Heart left ventricle (tissue), 13 donors: ENCODE measurements at regions not wholly inside any gene's neighbourhood (a gene's known extent, or its start where the extent isn't known, plus 50 kb on each side); places are given as distances from the start of the nearest gene placed in this dataset.

Experiments
- POLR2A ChIP-seq, 2 donors: fragments of 450-650 bp; IDR thresholded peaks; one replicate each; pipeline ENCODE4 v1.6.1; 2017; ENCODE audit warnings: antibody characterized with exemption in 2 of 2, mild to moderate bottlenecking in 2 of 2, moderate library complexity in 2 of 2
- TF ChIP-seq, protein P1 (sequence below), 12 donors: fragments of 200-600 bp; sonication (generic) in 4 of 12; IDR thresholded peaks; one replicate each; pipeline versions ENCODE4 v1.5.0 to v1.8.0; 2018 to 2022; ENCODE audit warnings: antibody characterized with exemption in 12 of 12, mild to moderate bottlenecking in 5 of 12
- donor health status: ischemic (EF 13 %, LVEDD 7.1; RV severe dilation, severe dysfunction).
- donor health status: DM: no; HTN: yes; CAD: no.
- donor health status: DM: no; HTN: no; CAD: no.
- donor health status: ischemic (EF 25% LVEDD 6.9; RV normal size, moderate dysfunction).
- donor health status: ischemic (EF 25% LVEDD 5.7; RV mildly dilated, moderate dysfunction).
- donor health status: ischemic (EF 35%, LVEDD 5.7; RV mildly dilated, moderate dysfunction).
- donor health status: nonischemic (EF 11% LVEDD 7.7; RV severe dilation, severe dysfunction).
- donor health status: DM: yes; HTN: yes; CAD: no.
- donor health status: PGD.
- donor health status: ischemic (EF 29% LVEDD 5.4; RV normal size, mild dysfunction).
- donor health status: nonischemic (EF 23%, LVEDD 6.1; RV moderate dilation, normal function).

GRCh38 chr9:108668938-108669335 is 186.8 kb downstream of the ACTL7B start:
- TF ChIP-seq, protein P1, sequence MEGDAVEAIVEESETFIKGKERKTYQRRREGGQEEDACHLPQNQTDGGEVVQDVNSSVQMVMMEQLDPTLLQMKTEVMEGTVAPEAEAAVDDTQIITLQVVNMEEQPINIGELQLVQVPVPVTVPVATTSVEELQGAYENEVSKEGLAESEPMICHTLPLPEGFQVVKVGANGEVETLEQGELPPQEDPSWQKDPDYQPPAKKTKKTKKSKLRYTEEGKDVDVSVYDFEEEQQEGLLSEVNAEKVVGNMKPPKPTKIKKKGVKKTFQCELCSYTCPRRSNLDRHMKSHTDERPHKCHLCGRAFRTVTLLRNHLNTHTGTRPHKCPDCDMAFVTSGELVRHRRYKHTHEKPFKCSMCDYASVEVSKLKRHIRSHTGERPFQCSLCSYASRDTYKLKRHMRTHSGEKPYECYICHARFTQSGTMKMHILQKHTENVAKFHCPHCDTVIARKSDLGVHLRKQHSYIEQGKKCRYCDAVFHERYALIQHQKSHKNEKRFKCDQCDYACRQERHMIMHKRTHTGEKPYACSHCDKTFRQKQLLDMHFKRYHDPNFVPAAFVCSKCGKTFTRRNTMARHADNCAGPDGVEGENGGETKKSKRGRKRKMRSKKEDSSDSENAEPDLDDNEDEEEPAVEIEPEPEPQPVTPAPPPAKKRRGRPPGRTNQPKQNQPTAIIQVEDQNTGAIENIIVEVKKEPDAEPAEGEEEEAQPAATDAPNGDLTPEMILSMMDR (IDR thresholded peaks at IDR 0.05) = no peak
- no peak for TF ChIP-seq POLR2A (IDR thresholded peaks at IDR 0.05)
